OCI-LY7 (cell line): ENCODE measurements at regions not wholly inside any gene's neighbourhood (a gene's known extent, or its start where the extent isn't known, plus 50 kb on each side); places are given as distances from the start of the nearest gene placed in this dataset.
A peak's percentile ranks its signal among the peaks of the same experiment; 100 is the strongest.

Experiments
- EZH2phosphoT487 ChIP-seq: fragments of 200-600 bp; sonication (generic); IDR thresholded peaks from 2 replicates; pipeline ENCODE4 v1.6.1; 2018; ENCODE audit warnings: low read depth, borderline replicate concordance, mild to moderate bottlenecking, mixed run types, antibody characterized with exemption, low read length, moderate library complexity, mixed read lengths
- TF ChIP-seq, protein P1 (sequence below): fragments of 200-600 bp; sonication (generic); conservative IDR thresholded peaks from 2 replicates; pipeline ENCODE4 v1.5.1; 2014; ENCODE audit warnings: mild to moderate bottlenecking, antibody characterized with exemption, low read length, moderate library complexity, mixed read lengths

GRCh38 chr14:96741151-96741977, 55.8 kb upstream of the VRK1 start:
- TF ChIP-seq, protein P1, sequence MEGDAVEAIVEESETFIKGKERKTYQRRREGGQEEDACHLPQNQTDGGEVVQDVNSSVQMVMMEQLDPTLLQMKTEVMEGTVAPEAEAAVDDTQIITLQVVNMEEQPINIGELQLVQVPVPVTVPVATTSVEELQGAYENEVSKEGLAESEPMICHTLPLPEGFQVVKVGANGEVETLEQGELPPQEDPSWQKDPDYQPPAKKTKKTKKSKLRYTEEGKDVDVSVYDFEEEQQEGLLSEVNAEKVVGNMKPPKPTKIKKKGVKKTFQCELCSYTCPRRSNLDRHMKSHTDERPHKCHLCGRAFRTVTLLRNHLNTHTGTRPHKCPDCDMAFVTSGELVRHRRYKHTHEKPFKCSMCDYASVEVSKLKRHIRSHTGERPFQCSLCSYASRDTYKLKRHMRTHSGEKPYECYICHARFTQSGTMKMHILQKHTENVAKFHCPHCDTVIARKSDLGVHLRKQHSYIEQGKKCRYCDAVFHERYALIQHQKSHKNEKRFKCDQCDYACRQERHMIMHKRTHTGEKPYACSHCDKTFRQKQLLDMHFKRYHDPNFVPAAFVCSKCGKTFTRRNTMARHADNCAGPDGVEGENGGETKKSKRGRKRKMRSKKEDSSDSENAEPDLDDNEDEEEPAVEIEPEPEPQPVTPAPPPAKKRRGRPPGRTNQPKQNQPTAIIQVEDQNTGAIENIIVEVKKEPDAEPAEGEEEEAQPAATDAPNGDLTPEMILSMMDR = peak; percentile 85
- TF ChIP-seq EZH2phosphoT487 = no peak
